Activated CD4-positive, alpha-beta T cell treated with anti-CD3 and anti-CD28 coated beads, Interleukin-2, amount 10 ng/mL, durations not matched to agents 24 days and 14 days (primary cell): ENCODE measurements at regions not wholly inside any gene's neighbourhood (a gene's known extent, or its start where the extent isn't known, plus 50 kb on each side); places are given as distances from the start of the nearest gene placed in this dataset.

ENCODE experiments used
- DNase-seq: peaks from one replicate; pipeline ENCODE4 v3.0.0; 2022
- H3K27ac Mint-ChIP-seq: one replicate; pipeline ENCODE4 v1.8.0; 2022; ENCODE audit warnings: mild to moderate bottlenecking, mixed read lengths
- H3K27me3 Mint-ChIP-seq: one replicate; pipeline ENCODE4 v1.8.0; 2022; ENCODE audit warnings: mixed read lengths
- H3K36me3 Mint-ChIP-seq: one replicate; pipeline ENCODE4 v1.8.0; 2022; ENCODE audit warnings: low read depth, mild to moderate bottlenecking, mixed read lengths
- H3K4me1 Mint-ChIP-seq: one replicate; pipeline ENCODE4 v1.8.0; 2021; ENCODE audit warnings: mixed read lengths
- H3K4me3 Mint-ChIP-seq: one replicate; pipeline ENCODE4 v1.8.0; 2022; ENCODE audit warnings: mild to moderate bottlenecking, moderate library complexity, mixed read lengths
- H3K9me3 Mint-ChIP-seq: one replicate; pipeline ENCODE4 v1.8.0; 2021; ENCODE audit warnings: mixed read lengths
- intact Hi-C: fragments of 100-400 bp; cut with micrococcal nuclease; formaldehyde crosslinking; loops from one replicate; pipeline ENCODE4 v1.15.1; 2023

- Mint-ChIP-seq H3K27ac (no peak overlapping the region), H3K4me1 (no peaks in the 10 kb centered on the region), H3K4me3 (no peak overlapping the region), H3K36me3 (no peaks in the 10 kb centered on the region), H3K9me3 (peaks cover 3% of the 10 kb centered on the region), H3K27me3 (no peaks in the 10 kb centered on the region)
- DNase-seq = no peak
- intact Hi-C loops = no loop called here
Observed at GRCh38 chr5:71832812-71833715, 114.0 kb downstream of the CARTPT start.

GRCh38 chr5:71834601-71835000 is 115.5 kb downstream of the CARTPT start:
- Mint-ChIP-seq H3K36me3 (no peaks in the 10 kb centered on the region), H3K4me3 (no peak overlapping the region), H3K27ac (no peak overlapping the region), H3K27me3 (no peaks in the 10 kb centered on the region), H3K9me3 (no peaks in the 10 kb centered on the region), H3K4me1 (no peaks in the 10 kb centered on the region)
- intact Hi-C loops = no loop called here
- DNase-seq = no peak

- H3K36me3 Mint-ChIP-seq = no peaks in the 10 kb centered on the region
- intact Hi-C loops = no loop called here
- no peak for DNase-seq
Observed at GRCh38 chr5:71836084-71836483, 117.0 kb downstream of the CARTPT start.

DNA sequence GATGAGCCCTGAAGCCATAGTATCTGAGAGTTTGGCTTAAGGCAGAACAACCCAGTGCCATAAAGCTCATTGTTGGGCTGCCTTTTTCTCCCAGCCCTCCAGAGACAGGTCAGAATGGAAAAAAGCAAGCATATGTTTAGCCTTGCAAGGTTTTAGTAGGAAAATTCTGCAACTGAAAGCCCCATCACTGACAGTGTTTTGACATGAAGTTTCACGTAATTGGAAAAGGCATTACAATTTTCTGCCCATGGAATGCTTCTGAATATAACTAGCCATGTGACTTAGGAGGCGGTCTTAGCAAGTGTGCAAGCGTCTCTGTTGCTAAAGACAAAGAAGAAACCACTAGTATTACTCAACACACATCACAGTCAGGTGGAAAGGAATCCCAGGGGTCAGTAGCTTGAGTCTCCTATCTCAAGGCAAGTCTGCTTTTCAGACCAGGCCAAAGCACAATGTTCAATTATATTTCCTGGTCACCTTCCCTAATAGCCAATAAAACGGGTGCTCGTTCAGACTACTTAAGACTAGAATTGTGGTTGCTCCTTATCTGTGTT is 117.6 kb downstream of the CARTPT start:
- Mint-ChIP-seq H3K36me3 (no peaks in the 10 kb centered on the region), H3K4me1 (no peaks in the 10 kb centered on the region), H3K27me3 (no peaks in the 10 kb centered on the region), H3K27ac (no peak overlapping the region), H3K4me3 (no peak overlapping the region), H3K9me3 (no peaks in the 10 kb centered on the region)
- DNase-seq = no peak
- intact Hi-C loops = no loop called here

More at GRCh38 chr5:71836084-71836483, 117.0 kb downstream of the CARTPT start:
- no peak overlapping the region for H3K4me3 Mint-ChIP-seq
- no peaks in the 10 kb centered on the region for H3K27me3 Mint-ChIP-seq
- no peaks in the 10 kb centered on the region for H3K4me1 Mint-ChIP-seq
- no peaks in the 10 kb centered on the region for H3K9me3 Mint-ChIP-seq
- H3K27ac Mint-ChIP-seq = no peak overlapping the region

DNA sequence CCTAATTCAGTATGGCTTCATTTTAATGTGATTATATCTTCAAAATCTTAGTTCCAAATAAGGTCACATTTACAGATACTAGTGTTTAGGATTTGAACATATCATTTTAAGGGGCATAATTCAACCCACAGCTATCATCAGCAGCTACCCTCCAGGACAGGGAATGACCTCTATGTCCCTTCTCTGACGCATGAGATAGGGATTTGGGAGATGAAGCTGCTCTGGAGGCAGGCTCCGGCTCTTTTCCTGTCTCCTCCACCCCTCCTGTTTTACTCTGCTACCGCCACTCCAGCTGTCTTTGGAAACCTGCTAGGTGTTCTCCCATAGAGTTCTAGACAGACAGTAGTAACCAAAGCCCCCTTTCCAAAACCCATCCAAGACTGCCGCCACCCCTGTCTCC is 119.2 kb downstream of the CARTPT start:
- intact Hi-C loops = no loop called here
- no peak overlapping the region for H3K4me3 Mint-ChIP-seq
- DNase-seq = no peak
- H3K4me1 Mint-ChIP-seq = no peaks in the 10 kb centered on the region
- no peak overlapping the region for H3K27ac Mint-ChIP-seq
- no peaks in the 10 kb centered on the region for H3K36me3 Mint-ChIP-seq
- H3K27me3 Mint-ChIP-seq = no peaks in the 10 kb centered on the region
- H3K9me3 Mint-ChIP-seq = no peaks in the 10 kb centered on the region

DNA sequence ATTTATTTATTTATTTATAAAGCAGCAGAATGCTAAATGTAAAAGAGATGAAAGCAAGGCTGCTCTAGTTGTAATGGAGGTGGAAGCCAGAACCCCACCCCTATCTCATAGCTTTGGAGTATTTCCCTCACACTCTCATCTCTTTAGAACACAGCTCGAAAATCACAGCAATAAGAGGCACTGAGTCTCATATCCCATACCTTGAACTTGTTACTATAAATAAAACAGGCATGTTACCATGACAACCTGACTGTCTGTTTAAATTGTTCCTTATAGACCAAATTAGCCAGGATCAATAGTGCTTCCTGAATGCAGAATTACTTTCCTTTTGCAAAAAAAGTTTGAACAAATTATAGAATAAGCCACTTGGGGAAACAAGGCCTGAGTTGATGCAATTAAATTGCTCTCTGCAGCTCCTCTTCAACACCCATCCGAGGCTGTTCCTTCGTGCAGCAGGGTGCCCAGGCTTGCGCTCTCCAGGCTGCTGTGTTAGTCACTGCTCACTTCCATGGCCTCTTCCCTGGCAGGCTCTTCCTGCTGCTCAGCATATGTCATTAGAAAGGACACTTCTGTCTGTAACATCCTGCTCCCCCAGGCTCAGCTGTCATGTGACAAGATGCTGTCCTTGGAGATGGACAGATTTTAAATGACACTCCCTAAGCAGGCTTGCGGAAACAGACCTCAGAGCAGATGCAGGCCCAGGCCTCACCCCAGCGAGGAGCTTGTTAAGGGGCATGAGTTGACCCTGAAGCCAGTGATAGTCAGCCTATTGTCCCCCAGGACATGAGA is 120.2 kb downstream of the CARTPT start:
- Mint-ChIP-seq H3K27ac (no peak overlapping the region), H3K9me3 (no peaks in the 10 kb centered on the region), H3K27me3 (no peaks in the 10 kb centered on the region), H3K36me3 (no peaks in the 10 kb centered on the region), H3K4me3 (no peak overlapping the region), H3K4me1 (no peaks in the 10 kb centered on the region)
- DNase-seq = no peak
- intact Hi-C loops = no loop called here

DNA sequence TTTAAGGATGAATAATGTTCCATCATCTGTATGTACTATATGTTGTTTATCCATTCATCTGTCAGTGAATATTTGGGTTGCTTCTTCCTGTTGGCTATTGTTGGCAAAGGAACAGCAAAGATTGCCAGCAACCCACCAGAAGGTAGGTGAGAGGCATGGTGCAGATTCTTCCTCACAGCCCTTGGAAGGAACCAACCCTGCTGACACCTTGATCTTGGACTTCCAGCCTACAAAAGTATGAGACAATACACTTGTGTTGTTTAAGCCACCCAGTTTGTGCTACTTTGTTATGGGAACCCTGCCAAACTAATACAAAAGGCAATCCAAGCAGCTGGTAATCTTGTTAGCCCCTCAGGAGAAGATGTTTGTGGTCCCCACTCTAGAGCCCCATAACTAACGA is 122.0 kb downstream of the CARTPT start:
- no peaks in the 10 kb centered on the region for H3K36me3 Mint-ChIP-seq
- DNase-seq = no peak
- H3K4me3 Mint-ChIP-seq = no peak overlapping the region
- H3K9me3 Mint-ChIP-seq = no peaks in the 10 kb centered on the region
- no peak overlapping the region for H3K27ac Mint-ChIP-seq
- H3K27me3 Mint-ChIP-seq = no peaks in the 10 kb centered on the region
- intact Hi-C loops = no loop called here
- H3K4me1 Mint-ChIP-seq = no peaks in the 10 kb centered on the region

- Mint-ChIP-seq H3K27me3 (no peaks in the 10 kb centered on the region), H3K9me3 (no peaks in the 10 kb centered on the region), H3K4me1 (no peaks in the 10 kb centered on the region), H3K36me3 (no peaks in the 10 kb centered on the region), H3K27ac (no peak overlapping the region), H3K4me3 (no peak overlapping the region)
- DNase-seq = no peak
- intact Hi-C loops = no loop called here
Observed at GRCh38 chr5:71843111-71843510, 124.0 kb downstream of the CARTPT start.

DNA sequence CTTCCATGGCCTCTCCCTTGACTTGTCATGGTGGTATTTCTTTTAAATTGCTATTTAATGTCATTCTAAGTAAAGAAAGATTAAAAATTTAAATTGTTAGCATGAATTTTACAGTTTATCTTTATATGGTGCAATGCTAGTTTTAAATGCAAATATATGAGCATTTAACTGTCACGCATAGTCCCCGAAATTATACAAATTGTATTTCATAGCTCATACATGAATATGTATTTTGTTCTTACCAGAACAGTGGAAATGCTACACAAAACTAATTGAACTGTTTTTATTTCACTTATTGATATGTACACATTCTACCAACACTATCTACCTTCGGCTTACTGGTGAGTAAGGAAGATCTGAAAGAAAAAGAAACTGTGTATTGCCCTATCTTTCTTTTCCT is 125.8 kb downstream of the CARTPT start:
- intact Hi-C loops = no loop called here
- no peaks in the 10 kb centered on the region for H3K27me3 Mint-ChIP-seq
- no peaks in the 10 kb centered on the region for H3K4me1 Mint-ChIP-seq
- peaks cover 6% of the 10 kb centered on the region for H3K9me3 Mint-ChIP-seq
- H3K36me3 Mint-ChIP-seq = no peaks in the 10 kb centered on the region
- no peak overlapping the region for H3K27ac Mint-ChIP-seq
- DNase-seq = no peak
- H3K4me3 Mint-ChIP-seq = no peak overlapping the region

GRCh38 chr5:71859515-71859914 is 140.4 kb downstream of the CARTPT start:
- Mint-ChIP-seq H3K4me1 (no peaks in the 10 kb centered on the region), H3K9me3 (peaks cover 17% of the 10 kb centered on the region), H3K27ac (no peak overlapping the region), H3K27me3 (peaks cover 4% of the 10 kb centered on the region), H3K4me3 (no peak overlapping the region), H3K36me3 (no peaks in the 10 kb centered on the region)
- no peak for DNase-seq
- intact Hi-C loops = no loop called here

DNA sequence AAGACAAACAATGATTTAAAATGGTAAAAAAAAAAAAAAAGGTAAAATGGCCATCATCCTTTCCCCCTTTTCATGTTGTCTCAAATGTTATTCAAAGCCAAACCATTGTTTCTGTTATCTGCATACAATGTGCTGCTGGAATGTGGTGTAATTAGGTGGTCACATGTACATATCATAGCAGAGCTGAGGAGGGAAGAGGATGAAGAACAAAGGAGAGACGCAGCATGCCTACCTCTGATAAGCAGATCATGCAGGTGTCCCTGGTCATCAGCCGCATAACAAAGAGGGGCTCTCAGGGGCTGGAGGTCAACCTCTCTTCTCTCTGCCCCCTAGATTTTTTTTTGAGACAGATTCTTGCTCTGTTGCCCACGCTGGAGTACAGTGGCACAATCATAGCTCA is 141.0 kb downstream of the CARTPT start:
- no peak for DNase-seq
- H3K27ac Mint-ChIP-seq = no peak overlapping the region
- no peak overlapping the region for H3K4me3 Mint-ChIP-seq
- H3K36me3 Mint-ChIP-seq = no peaks in the 10 kb centered on the region
- intact Hi-C loops = no loop called here
- no peaks in the 10 kb centered on the region for H3K4me1 Mint-ChIP-seq
- peaks cover 15% of the 10 kb centered on the region for H3K9me3 Mint-ChIP-seq
- peaks cover 4% of the 10 kb centered on the region for H3K27me3 Mint-ChIP-seq

DNA sequence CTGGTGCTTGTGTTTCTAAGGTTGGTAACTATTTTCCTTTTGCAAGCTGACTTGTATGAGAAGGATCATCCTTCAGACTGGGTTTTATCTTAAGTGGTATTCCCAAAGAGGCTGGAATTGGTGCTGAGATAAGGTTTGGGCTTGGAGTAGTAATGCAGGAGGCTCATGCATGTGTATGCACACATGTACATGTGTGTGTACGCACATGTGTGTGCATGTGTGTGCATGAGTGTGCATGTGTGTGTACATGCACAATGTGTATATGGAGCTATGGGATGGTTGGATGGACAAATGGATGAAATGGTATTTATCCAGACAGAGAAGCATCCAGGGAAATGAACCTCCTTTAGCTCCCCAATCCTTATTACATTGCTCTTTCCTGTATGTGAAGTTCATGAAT is 142.6 kb downstream of the CARTPT start:
- Mint-ChIP-seq H3K4me1 (no peaks in the 10 kb centered on the region), H3K36me3 (no peaks in the 10 kb centered on the region), H3K27me3 (peaks cover 4% of the 10 kb centered on the region), H3K9me3 (peaks cover 7% of the 10 kb centered on the region), H3K4me3 (no peak overlapping the region), H3K27ac (no peak overlapping the region)
- DNase-seq = no peak
- intact Hi-C loops = no loop called here

GRCh38 chr5:71862087-71862486 is 143.0 kb downstream of the CARTPT start:
- no peaks in the 10 kb centered on the region for H3K4me1 Mint-ChIP-seq
- H3K4me3 Mint-ChIP-seq = no peak overlapping the region
- H3K27ac Mint-ChIP-seq = no peak overlapping the region
- H3K36me3 Mint-ChIP-seq = no peaks in the 10 kb centered on the region
- DNase-seq = no peak
- peaks cover 4% of the 10 kb centered on the region for H3K9me3 Mint-ChIP-seq
- intact Hi-C loops = no loop called here
- peaks cover 4% of the 10 kb centered on the region for H3K27me3 Mint-ChIP-seq

GRCh38 chr5:71862507-71863060 is 143.5 kb downstream of the CARTPT start:
- Mint-ChIP-seq H3K27me3 (peaks cover 4% of the 10 kb centered on the region), H3K36me3 (no peaks in the 10 kb centered on the region), H3K4me3 (no peak overlapping the region), H3K27ac (no peak overlapping the region), H3K9me3 (peaks cover 4% of the 10 kb centered on the region), H3K4me1 (no peaks in the 10 kb centered on the region)
- intact Hi-C loops = no loop called here
- no peak for DNase-seq
